ENCODE measurements at regions not wholly inside any gene's neighbourhood (a gene's known extent, or its start where the extent isn't known, plus 50 kb on each side); places are given as distances from the start of the nearest gene placed in this dataset.

GRCh38 chr13:72317346-72318109 is 409.9 kb downstream of the MZT1 start:
- Histone ChIP-seq H3K4me3 (ENCODE audit: low read length) (no peak overlapping the region), H3K4me1 (ENCODE audit: insufficient read depth, low read length) (no peaks in the 10 kb centered on the region), H3K9me3 (ENCODE audit: low read depth, low read length) (no peaks in the 10 kb centered on the region), H3K27me3 (ENCODE audit: insufficient read depth, low read length) (no peaks in the 10 kb centered on the region)

DNA sequence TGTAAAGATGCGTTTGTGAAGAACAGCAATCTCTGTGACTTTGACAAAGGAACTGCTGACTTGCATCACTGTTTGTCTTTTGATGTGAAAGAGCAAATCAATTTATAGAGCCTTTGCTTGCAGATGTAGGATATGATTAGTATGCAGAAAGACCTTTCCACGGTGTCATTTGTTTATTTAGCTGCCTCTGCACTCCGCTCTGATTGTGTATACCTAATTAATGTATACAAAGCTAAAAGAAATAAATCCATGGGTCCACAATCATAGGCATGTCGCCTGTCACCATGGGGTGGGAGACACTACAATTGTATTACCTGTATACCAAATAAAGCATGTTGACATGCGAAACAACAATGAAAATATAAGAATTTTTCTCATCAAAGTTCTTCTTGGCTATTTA is 410.7 kb downstream of the MZT1 start:
- H3K27me3 ChIP-seq (ENCODE audit: insufficient read depth, low read length) = no peaks in the 10 kb centered on the region
- no peaks in the 10 kb centered on the region for H3K4me1 ChIP-seq (ENCODE audit: insufficient read depth, low read length)
- H3K9me3 ChIP-seq (ENCODE audit: low read depth, low read length) = no peaks in the 10 kb centered on the region
- no peak overlapping the region for H3K4me3 ChIP-seq (ENCODE audit: low read length)

DNA sequence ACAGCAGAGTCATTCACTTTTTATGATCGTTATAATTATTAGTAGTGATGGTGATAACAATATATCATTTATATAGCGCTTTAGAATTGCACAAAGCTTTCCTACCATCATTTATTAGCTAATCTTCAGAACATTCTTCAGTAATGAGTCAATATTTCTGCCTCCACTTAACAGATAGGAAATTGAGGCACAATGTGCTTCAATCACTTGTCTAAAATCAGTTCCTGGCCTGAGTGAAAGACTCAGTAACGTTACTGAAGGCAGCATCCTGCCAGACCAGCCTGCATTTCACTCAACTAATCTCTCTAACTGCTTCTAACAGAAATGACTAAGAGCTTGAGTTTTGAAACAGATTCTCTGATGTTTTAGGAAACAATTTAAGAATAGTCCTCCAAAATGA is 412.1 kb downstream of the MZT1 start:
- H3K4me1 ChIP-seq (ENCODE audit: insufficient read depth, low read length) = no peaks in the 10 kb centered on the region
- no peaks in the 10 kb centered on the region for H3K27me3 ChIP-seq (ENCODE audit: insufficient read depth, low read length)
- no peak overlapping the region for H3K4me3 ChIP-seq (ENCODE audit: low read length)
- no peaks in the 10 kb centered on the region for H3K9me3 ChIP-seq (ENCODE audit: low read depth, low read length)

GRCh38 chr13:72314210-72314609 is 413.2 kb downstream of the MZT1 start:
- H3K4me1 ChIP-seq (ENCODE audit: insufficient read depth, low read length) = no peaks in the 10 kb centered on the region
- no peak overlapping the region for H3K4me3 ChIP-seq (ENCODE audit: low read length)
- no peaks in the 10 kb centered on the region for H3K27me3 ChIP-seq (ENCODE audit: insufficient read depth, low read length)
- no peaks in the 10 kb centered on the region for H3K9me3 ChIP-seq (ENCODE audit: low read depth, low read length)

- Histone ChIP-seq H3K4me3 (ENCODE audit: low read length) (no peak overlapping the region), H3K9me3 (ENCODE audit: low read depth, low read length) (no peaks in the 10 kb centered on the region), H3K4me1 (ENCODE audit: insufficient read depth, low read length) (no peaks in the 10 kb centered on the region), H3K27me3 (ENCODE audit: insufficient read depth, low read length) (no peaks in the 10 kb centered on the region)
Observed at GRCh38 chr13:72313546-72313945, 413.9 kb downstream of the MZT1 start.

DNA sequence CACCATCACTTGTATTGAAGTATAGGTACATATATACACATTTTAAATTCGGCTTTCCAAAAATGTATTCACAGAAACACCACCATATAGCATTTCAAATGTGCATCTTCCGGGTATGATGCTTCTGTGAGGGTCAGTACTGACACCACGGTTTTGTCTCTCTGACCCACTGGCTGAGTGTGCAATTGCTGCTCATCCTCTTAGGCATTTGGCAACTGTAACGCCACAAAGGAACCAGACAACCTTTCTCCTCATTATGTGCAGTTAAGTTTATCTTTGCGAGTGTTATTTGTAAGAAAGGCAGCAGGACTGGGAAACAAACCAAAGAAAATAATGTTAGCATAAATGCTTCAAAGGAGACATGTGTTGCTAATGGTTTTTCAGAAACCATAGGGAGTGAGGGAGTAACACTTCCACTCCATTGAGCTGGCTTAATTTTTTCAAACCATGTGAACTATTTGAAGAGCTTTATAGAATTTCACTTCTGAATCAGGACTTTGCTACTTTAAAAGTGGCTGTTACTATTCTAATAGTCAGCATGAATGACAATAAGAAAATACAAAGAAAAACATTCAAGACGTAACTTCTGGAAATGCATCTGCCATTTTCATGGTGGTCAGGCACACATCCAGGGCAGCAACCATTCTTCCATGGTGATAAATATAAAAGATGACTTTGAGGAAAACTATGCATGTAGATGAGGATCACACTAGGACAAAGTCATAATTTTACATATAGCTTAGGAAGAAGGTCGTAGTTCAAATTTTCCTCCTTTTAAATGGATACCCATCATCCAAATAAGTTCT is 423.3 kb downstream of the MZT1 start:
- H3K4me1 ChIP-seq (ENCODE audit: insufficient read depth, low read length) = no peaks in the 10 kb centered on the region
- no peaks in the 10 kb centered on the region for H3K27me3 ChIP-seq (ENCODE audit: insufficient read depth, low read length)

DNA sequence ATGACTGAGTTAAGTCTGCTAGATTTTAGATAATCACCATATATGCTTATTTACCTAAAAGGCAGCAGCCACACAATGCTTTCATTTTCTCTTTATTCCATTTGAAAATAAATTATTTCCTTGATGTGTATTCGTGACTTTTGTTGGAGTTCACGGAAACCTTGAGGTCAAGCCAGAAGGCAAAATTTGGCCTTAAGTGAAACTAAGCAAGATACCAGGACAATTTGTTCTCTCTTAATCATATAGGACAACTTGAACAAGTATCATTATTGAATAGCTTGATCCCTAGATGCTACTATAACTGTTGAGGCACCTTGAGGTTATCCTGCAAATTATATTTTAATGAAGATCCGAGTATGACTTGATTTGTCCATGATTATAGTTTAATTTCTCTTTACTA is 429.2 kb upstream of the DACH1 start:
- no peaks in the 10 kb centered on the region for H3K9me3 ChIP-seq (ENCODE audit: low read depth, low read length)

More for the DNA sequence above, 423.3 kb downstream of the MZT1 start:
- Histone ChIP-seq H3K9me3 (ENCODE audit: low read depth, low read length) (no peaks in the 10 kb centered on the region), H3K4me3 (ENCODE audit: low read length) (no peak overlapping the region)

GRCh38 chr13:72295153-72295552 is 428.1 kb upstream of the DACH1 start:
- no peaks in the 10 kb centered on the region for H3K27me3 ChIP-seq (ENCODE audit: insufficient read depth, low read length)
- H3K4me3 ChIP-seq (ENCODE audit: low read length) = no peak overlapping the region
- H3K9me3 ChIP-seq (ENCODE audit: low read depth, low read length) = no peaks in the 10 kb centered on the region
- no peaks in the 10 kb centered on the region for H3K4me1 ChIP-seq (ENCODE audit: insufficient read depth, low read length)

More for the DNA sequence above, 429.2 kb upstream of the DACH1 start:
- Histone ChIP-seq H3K4me1 (ENCODE audit: insufficient read depth, low read length) (no peaks in the 10 kb centered on the region), H3K4me3 (ENCODE audit: low read length) (no peak overlapping the region), H3K27me3 (ENCODE audit: insufficient read depth, low read length) (no peaks in the 10 kb centered on the region)

DNA sequence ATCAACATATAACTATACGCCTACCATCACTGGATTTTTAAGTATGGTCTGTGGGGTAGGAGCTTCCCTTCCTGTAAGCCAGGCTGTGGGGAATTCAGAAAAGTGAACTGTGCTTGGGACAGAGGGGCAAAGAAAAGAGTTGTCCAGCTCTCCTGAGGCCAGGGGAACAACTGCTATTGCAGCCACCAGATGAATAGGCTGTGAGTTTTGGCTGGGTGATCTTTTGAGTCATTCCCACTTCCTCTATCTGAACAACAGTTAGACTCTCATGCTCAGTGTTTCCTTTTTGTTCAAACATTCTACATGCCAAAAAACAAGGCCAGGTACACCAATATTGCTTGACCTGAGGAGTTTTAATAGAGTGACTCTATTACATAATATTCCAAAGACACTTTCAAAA is 426.2 kb upstream of the DACH1 start:
- Histone ChIP-seq H3K27me3 (ENCODE audit: insufficient read depth, low read length) (no peaks in the 10 kb centered on the region), H3K9me3 (ENCODE audit: low read depth, low read length) (no peaks in the 10 kb centered on the region), H3K4me1 (ENCODE audit: insufficient read depth, low read length) (no peaks in the 10 kb centered on the region), H3K4me3 (ENCODE audit: low read length) (no peak overlapping the region)

DNA sequence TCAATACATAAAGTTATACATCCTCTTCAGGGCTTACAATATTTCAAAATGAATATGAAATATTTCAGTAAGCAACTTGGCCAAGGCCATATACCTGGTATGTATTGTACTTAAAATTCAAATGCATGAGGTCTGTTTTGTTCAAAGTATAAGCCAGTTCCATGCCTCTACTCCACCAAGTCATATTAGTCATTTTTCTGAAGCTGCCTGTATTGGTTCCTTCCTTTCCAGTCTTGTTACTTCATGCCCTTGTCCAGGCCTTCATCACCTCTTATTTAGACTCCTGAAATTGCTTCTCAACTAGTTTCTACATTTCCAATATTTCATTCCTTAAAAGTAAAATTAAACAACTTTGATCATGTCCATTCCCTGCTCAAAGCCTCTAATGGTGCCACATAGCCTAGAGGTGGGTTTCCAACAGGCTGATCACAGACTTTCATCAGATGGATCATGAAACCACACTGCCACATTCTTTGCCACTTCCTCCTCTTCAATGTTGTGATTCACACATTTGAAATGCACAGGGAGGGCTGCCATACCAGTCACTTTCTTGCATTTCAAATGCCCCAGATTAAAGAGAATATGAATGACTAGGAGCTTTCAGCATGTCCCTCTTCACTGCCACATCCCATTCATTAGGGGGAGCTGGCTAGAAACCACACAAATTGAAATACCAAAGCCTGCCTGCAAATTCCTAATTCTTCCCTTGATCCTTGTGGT is 424.1 kb upstream of the DACH1 start:
- Histone ChIP-seq H3K4me3 (ENCODE audit: low read length) (no peak overlapping the region), H3K9me3 (ENCODE audit: low read depth, low read length) (no peaks in the 10 kb centered on the region), H3K27me3 (ENCODE audit: insufficient read depth, low read length) (no peaks in the 10 kb centered on the region), H3K4me1 (ENCODE audit: insufficient read depth, low read length) (no peaks in the 10 kb centered on the region)

- no peaks in the 10 kb centered on the region for H3K4me1 ChIP-seq (ENCODE audit: insufficient read depth, low read length)
- H3K9me3 ChIP-seq (ENCODE audit: low read depth, low read length) = no peaks in the 10 kb centered on the region
- H3K27me3 ChIP-seq (ENCODE audit: insufficient read depth, low read length) = no peaks in the 10 kb centered on the region
- H3K4me3 ChIP-seq (ENCODE audit: low read length) = no peak overlapping the region
Observed at GRCh38 chr13:72286421-72286820, 419.4 kb upstream of the DACH1 start.

DNA sequence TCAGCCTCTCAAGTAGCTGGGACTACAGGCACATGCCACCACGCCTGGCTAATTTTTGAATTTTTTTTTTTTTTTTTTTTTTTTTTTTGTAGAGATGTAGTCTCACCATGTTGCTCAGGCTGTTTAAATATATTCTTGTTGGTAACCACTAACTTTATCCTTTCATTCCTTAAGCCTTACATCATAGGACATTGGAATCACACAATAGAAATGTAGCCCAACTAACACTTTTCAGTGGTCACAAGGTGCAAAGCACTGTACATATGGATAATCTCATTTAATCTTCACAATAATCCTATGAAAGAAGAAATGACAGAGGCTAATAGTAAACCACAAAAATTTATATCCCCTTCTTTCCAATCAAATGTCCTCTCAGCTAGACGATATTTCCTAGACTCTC is 417.8 kb upstream of the DACH1 start:
- Histone ChIP-seq H3K4me1 (ENCODE audit: insufficient read depth, low read length) (no peaks in the 10 kb centered on the region), H3K4me3 (ENCODE audit: low read length) (no peak overlapping the region), H3K27me3 (ENCODE audit: insufficient read depth, low read length) (no peaks in the 10 kb centered on the region), H3K9me3 (ENCODE audit: low read depth, low read length) (no peaks in the 10 kb centered on the region)

GRCh38 chr13:72261732-72262131 is 394.7 kb upstream of the DACH1 start:
- H3K4me1 ChIP-seq (ENCODE audit: insufficient read depth, low read length) = no peaks in the 10 kb centered on the region
- H3K9me3 ChIP-seq (ENCODE audit: low read depth, low read length) = no peaks in the 10 kb centered on the region
- no peak overlapping the region for H3K4me3 ChIP-seq (ENCODE audit: low read length)
- no peaks in the 10 kb centered on the region for H3K27me3 ChIP-seq (ENCODE audit: insufficient read depth, low read length)

DNA sequence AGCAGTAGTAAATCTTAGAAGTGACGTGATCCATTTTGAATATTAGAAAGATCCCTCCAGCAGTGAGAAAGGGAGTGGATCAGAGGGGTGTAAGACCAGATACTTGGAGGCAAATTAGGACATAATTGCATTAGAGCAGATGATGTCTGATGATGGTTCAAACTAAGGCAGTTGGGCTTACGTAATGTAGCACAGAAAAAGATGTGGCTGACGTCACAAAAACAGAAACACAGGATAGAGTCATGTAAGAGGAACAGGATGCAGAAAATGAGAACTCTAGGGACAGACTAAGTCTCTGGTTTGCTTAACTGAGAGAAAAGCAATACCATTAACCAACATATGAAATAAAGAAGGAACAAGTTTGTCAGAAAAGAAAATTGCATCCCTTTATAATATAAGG is 392.5 kb upstream of the DACH1 start:
- Histone ChIP-seq H3K4me1 (ENCODE audit: insufficient read depth, low read length) (no peaks in the 10 kb centered on the region), H3K9me3 (ENCODE audit: low read depth, low read length) (no peaks in the 10 kb centered on the region), H3K27me3 (ENCODE audit: insufficient read depth, low read length) (no peaks in the 10 kb centered on the region), H3K4me3 (ENCODE audit: low read length) (no peak overlapping the region)

DNA sequence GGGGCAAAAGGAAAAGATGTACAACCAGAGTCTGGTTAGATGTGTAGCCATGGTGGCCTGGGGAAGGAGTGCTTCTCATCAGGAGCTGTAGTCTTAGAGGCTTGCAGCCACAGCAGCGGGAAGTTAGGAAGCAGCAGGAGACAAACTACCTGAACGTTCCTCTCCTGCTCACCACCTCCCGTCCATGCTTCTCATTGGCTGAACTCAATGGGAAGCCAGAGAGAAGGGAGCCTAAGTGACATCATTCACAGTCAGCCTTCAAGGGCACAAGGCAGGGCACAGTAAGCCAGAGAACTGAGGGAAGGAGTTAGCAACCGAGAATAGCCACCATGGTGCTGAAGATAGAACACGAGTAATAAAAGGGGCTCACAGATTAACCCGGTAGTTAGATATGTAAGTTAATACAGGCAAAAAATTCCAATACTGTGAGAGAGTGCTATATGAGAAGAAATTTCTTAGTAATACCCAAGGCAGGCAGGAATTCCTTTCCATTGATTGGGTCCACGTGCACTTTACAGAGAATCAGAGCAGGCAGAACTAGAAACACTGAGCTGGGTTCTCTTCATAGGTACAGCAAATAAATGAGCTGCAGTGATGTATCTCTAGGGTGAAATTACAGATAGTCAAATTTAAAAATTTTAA is 391.5 kb upstream of the DACH1 start:
- Histone ChIP-seq H3K9me3 (ENCODE audit: low read depth, low read length) (no peaks in the 10 kb centered on the region), H3K27me3 (ENCODE audit: insufficient read depth, low read length) (no peaks in the 10 kb centered on the region), H3K4me1 (ENCODE audit: insufficient read depth, low read length) (no peaks in the 10 kb centered on the region), H3K4me3 (ENCODE audit: low read length) (no peak overlapping the region)
